SU-DHL-6 (cell line): ENCODE measurements at regions not wholly inside any gene's neighbourhood (a gene's known extent, or its start where the extent isn't known, plus 50 kb on each side); places are given as distances from the start of the nearest gene placed in this dataset.

Source experiments
- CTCF ChIP-seq: fragments of 200-600 bp; sonication (generic); IDR thresholded peaks from one replicate; pipeline ENCODE4 v1.5.1; 2017; ENCODE audit warnings: antibody characterized with exemption, mild to moderate bottlenecking, low read length, moderate library complexity; ENCODE audit not compliant: insufficient read depth, poor library complexity, severe bottlenecking
- EZH2phosphoT487 ChIP-seq: fragments of 200-600 bp; sonication (generic), shearing (Covaris generic); conservative IDR thresholded peaks from 2 replicates; pipeline ENCODE4 v1.6.1; 2018; ENCODE audit warnings: mild to moderate bottlenecking, antibody characterized with exemption, low read length, moderate library complexity, mixed read lengths

GRCh38 chr6:65996096-65996495 lies 289.1 kb upstream of the EYS start:
- TF ChIP-seq CTCF = no peak
- no peak for TF ChIP-seq EZH2phosphoT487
